T-cell (primary cell): ENCODE measurements at regions not wholly inside any gene's neighbourhood (a gene's known extent, or its start where the extent isn't known, plus 50 kb on each side); places are given as distances from the start of the nearest gene placed in this dataset.

ENCODE experiments used
- ATAC-seq, 4 experiments: fragments of 200-7000 bp in 3 of 4; fragments of 150-1000 bp in 1 of 4; cut with Tn5 transposase; replicated peaks in 1 of 4; 1 replicate in 3 of 4; 2 replicates in 1 of 4; pipeline ENCODE4 v1.10.0; 2021; ENCODE audit warnings: moderate library complexity in 3 of 4, mild to moderate bottlenecking in 2 of 4, moderate number of reproducible peaks in 1 of 4
- CTCF ChIA-PET, 2 donors: fragments of 300-600 bp; sonication (Branson Sonifier 250); formaldehyde crosslinking; loops; one replicate each; lab custom pipeline; 2022; ENCODE audit warnings: antibody characterized with exemption in 2 of 2; lab: Charles Lee
- POLR2A ChIA-PET, 2 donors: fragments of 300-600 bp; sonication (Branson Sonifier 250); formaldehyde crosslinking; loops; one replicate each; lab custom pipeline; 2022; ENCODE audit warnings: antibody characterized with exemption in 2 of 2; lab: Charles Lee
- DNase-seq, 35 experiments: peaks; one replicate each; pipeline versions ENCODE4 v3.0.0 to v3.0.0-alpha.2; 2013 to 2023
- H3K27ac ChIP-seq: one replicate; pipeline ENCODE4 v1.5.1; 2013; ENCODE audit warnings: low read length
- H3K27me3 ChIP-seq, 2 experiments: replicated peaks in 1 of 2; 1 replicate in 1 of 2; 2 replicates in 1 of 2; pipeline versions ENCODE4 v1.6.1 to v1.7.0; 2013; ENCODE audit warnings: low read length in 1 of 2, mixed read lengths in 1 of 2; ENCODE audit not compliant: control insufficient read depth in 2 of 2, insufficient read depth in 2 of 2; ENCODE audit errors: extremely low read depth in 1 of 2
- H3K36me3 ChIP-seq, 2 donors: 1 replicate in 1 of 2; 2 replicates in 1 of 2; pipeline versions ENCODE4 v1.6.1 to v1.7.0; 2013; ENCODE audit warnings: low read length in 1 of 2; ENCODE audit not compliant: control insufficient read depth in 2 of 2, insufficient read depth in 1 of 2; ENCODE audit errors: extremely low read depth in 1 of 2
- H3K4me1 ChIP-seq, 2 experiments: 1 replicate in 1 of 2; 2 replicates in 1 of 2; pipeline versions ENCODE4 v1.6.1 to v1.7.0; 2013; ENCODE audit warnings: low read length in 2 of 2, mixed read lengths in 1 of 2; ENCODE audit not compliant: insufficient read depth in 2 of 2, control insufficient read depth in 1 of 2; ENCODE audit errors: extremely low read depth in 1 of 2
- H3K4me3 ChIP-seq, 2 donors: 1 replicate in 1 of 2; 2 replicates in 1 of 2; pipeline versions ENCODE4 v1.5.1 to v1.7.0; 2013; ENCODE audit warnings: mild to moderate bottlenecking in 2 of 2, low read length in 1 of 2, moderate library complexity in 1 of 2; ENCODE audit not compliant: control insufficient read depth in 1 of 2; ENCODE audit errors: extremely low read depth in 1 of 2
- H3K9me3 ChIP-seq: 2 replicates; pipeline ENCODE4 v1.7.0; 2013
- H3K27ac Mint-ChIP-seq, 2 donors: one replicate each; pipeline ENCODE4 v1.8.0; 2020 to 2021; ENCODE audit warnings: mild to moderate bottlenecking in 2 of 2, mixed read lengths in 2 of 2
- H3K27me3 Mint-ChIP-seq, 2 donors: one replicate each; pipeline ENCODE4 v1.8.0; 2021 to 2022; ENCODE audit warnings: mixed read lengths in 2 of 2
- H3K36me3 Mint-ChIP-seq: one replicate; pipeline ENCODE4 v1.8.0; 2021; ENCODE audit warnings: mixed read lengths
- H3K4me1 Mint-ChIP-seq, 3 donors: one replicate each; pipeline ENCODE4 v1.8.0; 2020 to 2022; ENCODE audit warnings: mixed read lengths in 3 of 3, mild to moderate bottlenecking in 1 of 3
- H3K4me3 Mint-ChIP-seq, 3 donors: one replicate each; pipeline ENCODE4 v1.8.0; 2020 to 2022; ENCODE audit warnings: mild to moderate bottlenecking in 3 of 3, mixed read lengths in 3 of 3, moderate library complexity in 3 of 3
- H3K9me3 Mint-ChIP-seq, 3 donors: one replicate each; pipeline ENCODE4 v1.8.0; 2020 to 2022; ENCODE audit warnings: mixed read lengths in 3 of 3
- WGBS: methylation state at CpG from one replicate; pipeline ENCODE4 v1.1.5; 2013; ENCODE audit warnings: missing lambda C conversion rate; ENCODE audit not compliant: insufficient coverage; 5-methylcytosine and 5-hydroxymethylcytosine counted together

GRCh38 chr11:4191031-4191571 is 96.5 kb downstream of the RRM1 start:
- H3K27me3 ChIP-seq = peaks cover 0 to 7% of the 10 kb centered on the region in 2 experiments
- H3K36me3 ChIP-seq = no peaks in the 10 kb centered on the region
- no peaks in the 10 kb centered on the region for H3K36me3 Mint-ChIP-seq
- H3K9me3 Mint-ChIP-seq = no peaks in the 10 kb centered on the region
- no peak for ATAC-seq
- peaks cover 0 to 10% of the 10 kb centered on the region in 2 experiments for H3K4me1 ChIP-seq
- peaks cover 0 to 4% (median 3%) of the 10 kb centered on the region in 3 donors for H3K4me1 Mint-ChIP-seq
- no peak for DNase-seq
- no peak overlapping the region for H3K27ac Mint-ChIP-seq
- H3K27ac ChIP-seq = no peak overlapping the region
- WGBS = 67% methylated on average over 9 of the region's 9 CpGs
- no peaks in the 10 kb centered on the region for H3K9me3 ChIP-seq
- H3K4me3 Mint-ChIP-seq = no peak overlapping the region
- peaks cover 0 to 14% of the 10 kb centered on the region in 2 donors for H3K27me3 Mint-ChIP-seq
- no peak overlapping the region for H3K4me3 ChIP-seq
- CTCF ChIA-PET = interaction anchor here in 1 of 2 donors (1.0 kb wide), 1 partner anchor 302 kb away, joined by 3 read pairs; no protein-coding TSS in a partner anchor
- POLR2A ChIA-PET = no interaction called here

GRCh38 chr11:4190519-4190918 is 95.9 kb downstream of the RRM1 start:
- H3K4me1 ChIP-seq = peaks cover 0 to 10% of the 10 kb centered on the region in 2 experiments
- WGBS = 88% methylated on average over 8 of the region's 8 CpGs
- peaks cover 0 to 7% of the 10 kb centered on the region in 2 experiments for H3K27me3 ChIP-seq
- ChIA-PET POLR2A (no interaction called here), CTCF (no interaction called here)
- H3K27ac ChIP-seq = no peak overlapping the region
- Mint-ChIP-seq H3K4me3 (no peak overlapping the region), H3K4me1 (peaks cover 0 to 5% (median 3%) of the 10 kb centered on the region in 3 donors), H3K36me3 (no peaks in the 10 kb centered on the region), H3K27me3 (peaks cover 0 to 14% of the 10 kb centered on the region in 2 donors), H3K9me3 (no peaks in the 10 kb centered on the region), H3K27ac (no peak overlapping the region)
- no peaks in the 10 kb centered on the region for H3K36me3 ChIP-seq
- H3K9me3 ChIP-seq = no peaks in the 10 kb centered on the region
- no peak for ATAC-seq
- no peak for DNase-seq
- H3K4me3 ChIP-seq = no peak overlapping the region

- Mint-ChIP-seq H3K27me3 (peaks cover 0 to 14% of the 10 kb centered on the region in 2 donors), H3K9me3 (no peaks in the 10 kb centered on the region), H3K36me3 (no peaks in the 10 kb centered on the region), H3K4me1 (peaks cover 0 to 6% (median 3%) of the 10 kb centered on the region in 3 donors), H3K4me3 (no peak overlapping the region), H3K27ac (no peak overlapping the region)
- no peak for DNase-seq
- H3K27me3 ChIP-seq = peaks cover 0 to 7% of the 10 kb centered on the region in 2 experiments
- H3K27ac ChIP-seq = no peak overlapping the region
- WGBS = 47% methylated on average over 2 of the region's 2 CpGs
- H3K9me3 ChIP-seq = no peaks in the 10 kb centered on the region
- POLR2A ChIA-PET = no interaction called here
- CTCF ChIA-PET = no interaction called here
- H3K4me3 ChIP-seq = no peak overlapping the region
- H3K4me1 ChIP-seq = peaks cover 0 to 10% of the 10 kb centered on the region in 2 experiments
- ATAC-seq = no peak
- H3K36me3 ChIP-seq = no peaks in the 10 kb centered on the region
Observed at GRCh38 chr11:4190098-4190497, 95.5 kb downstream of the RRM1 start.
